ENCODE measurements at regions not wholly inside any gene's neighbourhood (a gene's known extent, or its start where the extent isn't known, plus 50 kb on each side); places are given as distances from the start of the nearest gene placed in this dataset.

- no peak overlapping the region for H3K27ac ChIP-seq (ENCODE audit: low read depth in 1 of 2, low read length in 1 of 2)
- DNase-seq (no peak), ATAC-seq (ENCODE audit: insufficient read depth, low FRiP score) (no peak)
- no peaks in the 10 kb centered on the region for H3K27me3 ChIP-seq (ENCODE audit: control insufficient read depth in 3 of 3, insufficient read depth in 3 of 3, low read length in 2 of 3)
- H3K9me3 ChIP-seq (ENCODE audit: control insufficient read depth in 4 of 4, insufficient read depth in 3 of 4, low read length in 3 of 4), result peaks cover 0 to 2% (median 0%) of the 10 kb centered on the region in 4 donors
- no peaks in the 10 kb centered on the region for H3K4me1 ChIP-seq (ENCODE audit: control insufficient read depth in 5 of 5, insufficient read depth in 5 of 5, low read length in 5 of 5)
- no peak overlapping the region for H3K9ac ChIP-seq (ENCODE audit: insufficient read depth in 1 of 2, low read length in 2 of 2)
- no peak for TF ChIP-seq CTCF (IDR thresholded peaks at IDR 0.05; ENCODE audit: control extremely low read depth, extremely low read depth)
- H3K36me3 ChIP-seq (ENCODE audit: control insufficient read depth in 4 of 4, insufficient read depth in 4 of 4, low read length in 4 of 4), result no peaks in the 10 kb centered on the region
- H3K4me3 ChIP-seq, result no peak overlapping the region
Measured at GRCh38 chr11:93067881-93068390, 98.5 kb downstream of the MTNR1B start.

- WGBS, 2 donors, result 93 to 100% methylated on average over 1 of the region's 1 CpG
- H3K27me3 ChIP-seq (ENCODE audit: control insufficient read depth in 3 of 3, insufficient read depth in 3 of 3, low read length in 2 of 3), result no peaks in the 10 kb centered on the region
Measured at GRCh38 chr11:93072229-93072914, 102.9 kb downstream of the MTNR1B start.

GRCh38 chr11:93073026-93073425, 103.6 kb downstream of the MTNR1B start:
- Histone ChIP-seq H3K9ac (ENCODE audit: insufficient read depth in 1 of 2, low read length in 2 of 2) (no peak overlapping the region), H3K4me1 (ENCODE audit: control insufficient read depth in 5 of 5, insufficient read depth in 5 of 5, low read length in 5 of 5) (no peaks in the 10 kb centered on the region), H3K4me3 (no peak overlapping the region), H3K27me3 (ENCODE audit: control insufficient read depth in 3 of 3, insufficient read depth in 3 of 3, low read length in 2 of 3) (no peaks in the 10 kb centered on the region), H3K9me3 (ENCODE audit: control insufficient read depth in 4 of 4, insufficient read depth in 3 of 4, low read length in 3 of 4) (peaks cover 0 to 3% (median 0%) of the 10 kb centered on the region in 4 donors), H3K36me3 (ENCODE audit: control insufficient read depth in 4 of 4, insufficient read depth in 4 of 4, low read length in 4 of 4) (no peaks in the 10 kb centered on the region), H3K27ac (ENCODE audit: low read depth in 1 of 2, low read length in 1 of 2) (no peak overlapping the region)
- no peak for DNase-seq
- TF ChIP-seq CTCF (IDR thresholded peaks at IDR 0.05; ENCODE audit: control extremely low read depth, extremely low read depth), result no peak
- ATAC-seq (ENCODE audit: insufficient read depth, low FRiP score), result no peak
- WGBS, 2 donors, result 72 to 75% methylated on average over 3 of the region's 3 CpGs

More at GRCh38 chr11:93072229-93072914, 102.9 kb downstream of the MTNR1B start:
- ATAC-seq (ENCODE audit: insufficient read depth, low FRiP score) (no peak), DNase-seq (no peak)
- Histone ChIP-seq H3K36me3 (ENCODE audit: control insufficient read depth in 4 of 4, insufficient read depth in 4 of 4, low read length in 4 of 4) (no peaks in the 10 kb centered on the region), H3K9me3 (ENCODE audit: control insufficient read depth in 4 of 4, insufficient read depth in 3 of 4, low read length in 3 of 4) (peaks cover 0 to 3% (median 0%) of the 10 kb centered on the region in 4 donors), H3K4me3 (no peak overlapping the region), H3K27ac (ENCODE audit: low read depth in 1 of 2, low read length in 1 of 2) (no peak overlapping the region), H3K9ac (ENCODE audit: insufficient read depth in 1 of 2, low read length in 2 of 2) (no peak overlapping the region), H3K4me1 (ENCODE audit: control insufficient read depth in 5 of 5, insufficient read depth in 5 of 5, low read length in 5 of 5) (no peaks in the 10 kb centered on the region)
- no peak for TF ChIP-seq CTCF (IDR thresholded peaks at IDR 0.05; ENCODE audit: control extremely low read depth, extremely low read depth)

Measured in lung (tissue), 11 donors.